Astrocyte of the spinal cord (primary cell): ENCODE measurements at regions not wholly inside any gene's neighbourhood (a gene's known extent, or its start where the extent isn't known, plus 50 kb on each side); places are given as distances from the start of the nearest gene placed in this dataset.

Source experiments
- DNase-seq: peaks from one replicate; pipeline ENCODE4 v3.0.0; 2011; ENCODE audit warnings: low read depth, low spot score
- H3K4me3 ChIP-seq: 2 replicates; pipeline ENCODE4 v1.5.1; 2011; ENCODE audit warnings: low read depth, mild to moderate bottlenecking, low read length, moderate library complexity
- in situ Hi-C: cut with HindIII; loops from 2 replicates; pipeline ENCODE4 v1.10.0; 2017; ENCODE audit warnings: low sequenced_read_pairs
- TF ChIP-seq, protein P1 (sequence below): IDR thresholded peaks from 2 replicates; pipeline ENCODE4 v1.5.1; 2012; ENCODE audit warnings: low read depth, mild to moderate bottlenecking, low read length, inconsistent platforms

DNA sequence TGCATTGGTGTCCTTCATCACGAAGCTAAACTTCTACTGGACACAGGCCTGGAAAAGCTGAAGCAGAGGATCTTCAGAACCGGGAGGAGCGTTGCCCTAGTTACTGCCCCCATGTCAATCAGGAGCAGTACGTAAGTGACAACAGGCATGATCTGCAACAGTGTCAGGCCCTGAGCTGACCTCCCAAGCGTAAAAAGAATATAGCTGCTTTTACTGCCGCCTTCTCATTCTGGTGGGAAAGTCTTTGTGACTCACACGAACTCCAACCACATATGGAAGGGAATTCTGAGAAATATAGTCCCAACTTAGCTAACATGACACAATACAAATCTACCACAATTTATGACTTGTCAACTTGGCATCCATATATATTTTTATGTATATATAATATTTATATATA lies 1007.7 kb upstream of the CDH2 start:
- no peak overlapping the region for H3K4me3 ChIP-seq
- DNase-seq, result peak; percentile 47
- in situ Hi-C loops, result no loop called here
- TF ChIP-seq, protein P1, sequence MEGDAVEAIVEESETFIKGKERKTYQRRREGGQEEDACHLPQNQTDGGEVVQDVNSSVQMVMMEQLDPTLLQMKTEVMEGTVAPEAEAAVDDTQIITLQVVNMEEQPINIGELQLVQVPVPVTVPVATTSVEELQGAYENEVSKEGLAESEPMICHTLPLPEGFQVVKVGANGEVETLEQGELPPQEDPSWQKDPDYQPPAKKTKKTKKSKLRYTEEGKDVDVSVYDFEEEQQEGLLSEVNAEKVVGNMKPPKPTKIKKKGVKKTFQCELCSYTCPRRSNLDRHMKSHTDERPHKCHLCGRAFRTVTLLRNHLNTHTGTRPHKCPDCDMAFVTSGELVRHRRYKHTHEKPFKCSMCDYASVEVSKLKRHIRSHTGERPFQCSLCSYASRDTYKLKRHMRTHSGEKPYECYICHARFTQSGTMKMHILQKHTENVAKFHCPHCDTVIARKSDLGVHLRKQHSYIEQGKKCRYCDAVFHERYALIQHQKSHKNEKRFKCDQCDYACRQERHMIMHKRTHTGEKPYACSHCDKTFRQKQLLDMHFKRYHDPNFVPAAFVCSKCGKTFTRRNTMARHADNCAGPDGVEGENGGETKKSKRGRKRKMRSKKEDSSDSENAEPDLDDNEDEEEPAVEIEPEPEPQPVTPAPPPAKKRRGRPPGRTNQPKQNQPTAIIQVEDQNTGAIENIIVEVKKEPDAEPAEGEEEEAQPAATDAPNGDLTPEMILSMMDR, result no peak

DNA sequence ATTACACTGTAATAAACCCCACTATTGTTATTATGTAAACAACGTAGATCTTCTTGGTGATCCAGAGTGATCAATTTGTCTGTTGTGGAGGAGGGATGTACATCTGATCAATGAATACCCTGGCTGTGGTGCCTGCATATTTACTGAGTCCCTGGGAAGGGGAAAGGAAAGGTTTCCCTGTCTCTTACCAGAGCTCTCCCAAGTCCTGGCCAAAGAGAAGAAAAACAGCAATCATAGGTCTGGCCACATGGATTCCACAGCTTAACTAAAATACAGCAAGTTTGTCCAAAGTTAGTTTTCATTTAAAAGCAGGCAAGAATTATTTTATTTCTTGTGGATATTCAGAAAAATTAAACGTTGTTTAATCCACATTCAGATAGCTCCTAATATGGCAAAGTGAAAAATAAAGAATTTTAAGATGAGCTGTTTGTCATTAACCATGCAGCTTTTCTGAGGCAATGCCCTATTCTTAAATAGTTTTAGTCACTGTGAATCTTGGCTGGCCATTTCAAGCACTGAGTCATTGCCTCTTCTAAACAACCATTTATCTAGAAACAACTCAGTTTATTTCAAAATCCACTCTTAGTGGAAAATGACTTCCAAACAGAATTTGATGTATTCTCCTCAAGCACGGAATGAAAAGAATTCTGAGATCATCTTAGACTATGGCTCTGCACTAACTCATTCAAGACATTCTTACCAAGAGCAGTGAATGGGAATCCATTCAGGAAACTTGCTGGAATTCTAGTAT lies 1004.4 kb upstream of the CDH2 start:
- no peak overlapping the region for H3K4me3 ChIP-seq
- peak; percentile 95 for DNase-seq
- in situ Hi-C loops, result no loop called here
- TF ChIP-seq, protein P1, result no peak

DNA sequence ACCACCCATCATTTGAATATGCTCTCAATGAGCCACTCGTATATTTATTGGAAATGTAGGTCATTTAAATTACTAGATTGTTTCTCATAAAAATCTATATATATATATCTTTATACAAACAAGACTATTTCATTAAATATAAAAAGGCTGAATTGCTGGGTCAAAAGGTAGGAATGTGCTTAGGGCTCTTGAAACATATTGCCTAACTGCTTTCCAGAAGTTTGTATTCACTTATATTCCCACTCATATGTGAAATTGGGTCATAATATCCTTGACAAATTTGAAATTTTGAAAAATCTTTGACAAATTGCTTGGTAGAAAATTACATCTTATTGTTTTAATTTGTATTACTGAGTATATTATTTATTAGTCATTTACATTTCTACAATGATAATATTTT lies 999.8 kb upstream of the CDH2 start:
- H3K4me3 ChIP-seq, result no peak overlapping the region
- TF ChIP-seq, protein P1, result no peak
- no peak for DNase-seq
- in situ Hi-C loops, result no loop called here

DNA sequence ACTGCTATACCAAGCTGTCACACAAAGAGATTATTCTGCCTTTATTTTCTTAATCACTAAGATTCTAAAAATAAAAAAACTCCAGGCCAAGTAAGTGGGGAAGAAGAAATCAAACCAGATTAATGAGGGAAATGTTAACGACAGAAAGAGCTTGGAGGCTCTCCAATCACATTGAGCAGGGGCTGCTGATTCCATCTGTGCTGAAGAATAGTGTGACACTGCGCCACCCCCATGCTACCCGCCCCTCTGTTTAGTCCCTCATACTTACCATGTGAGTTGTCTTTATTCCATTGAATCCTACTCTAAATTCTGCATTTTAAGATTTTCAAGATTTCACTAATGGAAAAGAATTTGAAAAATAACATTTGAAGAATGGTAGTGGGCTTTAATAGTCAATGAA lies 998.0 kb upstream of the CDH2 start:
- TF ChIP-seq, protein P1, result no peak
- in situ Hi-C loops, result no loop called here
- no peak for DNase-seq
- no peak overlapping the region for H3K4me3 ChIP-seq

DNA sequence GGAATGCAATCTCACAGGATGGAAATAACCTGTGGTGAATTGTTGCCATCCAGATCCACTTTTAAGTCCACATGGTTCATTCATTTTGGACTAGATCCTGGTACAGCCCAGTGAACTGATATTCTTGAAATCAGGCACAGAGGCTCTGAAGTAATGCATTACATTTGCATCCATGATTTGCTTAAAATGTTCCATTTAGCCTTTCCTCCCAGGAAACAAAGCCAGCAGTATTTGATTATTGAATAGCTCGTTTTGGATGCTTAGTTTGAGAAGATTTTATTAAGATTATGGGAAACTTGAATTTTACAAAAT lies 995.8 kb upstream of the CDH2 start:
- TF ChIP-seq, protein P1, result no peak
- no peak for DNase-seq
- no peak overlapping the region for H3K4me3 ChIP-seq
- in situ Hi-C loops, result no loop called here

DNA sequence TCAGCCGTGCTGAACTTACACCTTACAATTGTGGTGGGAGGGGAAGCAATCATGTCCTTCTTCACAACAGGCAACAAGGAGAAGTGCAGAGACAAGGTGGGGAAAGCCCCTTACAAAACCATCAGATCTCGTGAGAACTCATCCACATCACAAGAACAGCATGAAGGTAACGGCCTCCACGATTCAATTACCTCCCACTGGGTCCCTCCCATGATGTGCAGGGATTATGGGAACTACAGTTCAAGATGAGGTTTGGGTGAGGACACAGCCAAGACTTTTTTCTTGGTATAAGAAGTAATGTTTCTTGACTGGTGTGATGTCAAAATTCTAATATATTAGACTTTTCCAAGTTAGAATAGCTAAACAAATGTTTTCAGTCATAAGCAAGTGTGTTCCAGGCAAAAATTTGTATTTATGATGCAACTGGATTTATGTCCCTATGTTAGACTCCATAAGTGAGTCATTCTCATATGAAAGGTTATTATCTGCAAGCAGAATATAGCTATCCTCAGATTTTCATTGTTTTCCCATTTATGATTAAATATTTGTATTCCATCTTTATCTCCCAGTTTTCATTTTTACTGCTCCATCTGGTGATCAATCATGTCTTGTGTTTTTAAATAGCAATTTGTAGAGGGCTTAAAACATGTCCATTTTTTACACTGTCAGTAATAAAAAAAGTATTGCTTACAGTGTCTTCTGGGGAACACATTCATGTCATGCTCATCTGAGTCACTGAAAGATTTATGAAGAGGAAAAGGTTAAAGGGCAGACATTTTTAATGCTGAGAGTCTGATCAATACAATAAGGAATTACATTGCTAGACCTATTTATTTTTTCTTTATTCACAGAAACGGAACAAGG lies 995.2 kb upstream of the CDH2 start:
- H3K4me3 ChIP-seq, result no peak overlapping the region
- no peak for DNase-seq
- in situ Hi-C loops, result no loop called here
- TF ChIP-seq, protein P1, result no peak
